HCEC 1CT (cell line): ENCODE measurements at regions not wholly inside any gene's neighbourhood (a gene's known extent, or its start where the extent isn't known, plus 50 kb on each side); places are given as distances from the start of the nearest gene placed in this dataset.
A peak's percentile ranks its signal among the peaks of the same experiment; 100 is the strongest.
"Not testable (repeated sequence)": the region's sequence is repeated elsewhere in the genome, so short reads cannot be mapped to it uniquely, and the experiment has no call there.

ENCODE experiments used
- DNase-seq: peaks from one replicate; pipeline ENCODE4 v3.0.0-alpha.2; 2017

DNA sequence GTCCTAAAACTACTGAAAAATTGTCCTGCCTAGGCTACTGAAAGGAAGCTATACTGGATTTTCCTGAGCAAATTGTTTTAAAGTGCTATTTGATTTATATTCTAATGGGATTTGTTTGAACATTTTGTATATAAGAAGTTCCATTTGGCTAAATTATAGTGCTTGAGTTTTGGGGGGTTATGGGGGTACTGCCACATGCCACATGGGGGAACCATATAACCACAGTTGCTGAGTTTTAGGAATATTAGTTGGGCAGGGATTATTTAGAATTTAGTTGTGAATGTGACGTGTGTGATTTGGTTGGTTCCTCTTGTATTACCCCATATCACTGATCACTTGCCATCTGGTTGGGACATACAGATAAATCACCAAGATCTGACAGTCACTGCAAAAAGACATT, 224.5 kb upstream of the TAPT1 start:
- DNase-seq, result no peak

DNA sequence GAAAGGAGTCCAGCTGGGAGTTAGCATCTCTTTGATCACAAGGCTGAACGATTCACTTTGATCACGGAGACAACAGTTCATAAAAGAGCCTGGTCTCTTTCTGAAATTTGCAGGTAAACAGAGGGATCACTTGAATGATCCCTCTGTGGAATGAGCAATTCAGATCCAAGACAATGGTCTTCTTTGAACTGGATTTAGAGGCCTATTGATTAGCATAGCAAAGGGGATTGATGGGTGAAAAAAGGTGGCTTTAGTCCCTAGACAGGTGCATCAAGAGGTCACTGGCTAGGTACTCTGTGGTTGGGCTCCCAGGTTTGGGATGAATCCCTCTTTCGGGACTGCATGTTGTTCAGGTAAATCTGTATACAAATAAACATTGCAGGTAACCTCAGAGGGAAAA, 223.8 kb upstream of the TAPT1 start:
- DNase-seq, result no peak

DNA sequence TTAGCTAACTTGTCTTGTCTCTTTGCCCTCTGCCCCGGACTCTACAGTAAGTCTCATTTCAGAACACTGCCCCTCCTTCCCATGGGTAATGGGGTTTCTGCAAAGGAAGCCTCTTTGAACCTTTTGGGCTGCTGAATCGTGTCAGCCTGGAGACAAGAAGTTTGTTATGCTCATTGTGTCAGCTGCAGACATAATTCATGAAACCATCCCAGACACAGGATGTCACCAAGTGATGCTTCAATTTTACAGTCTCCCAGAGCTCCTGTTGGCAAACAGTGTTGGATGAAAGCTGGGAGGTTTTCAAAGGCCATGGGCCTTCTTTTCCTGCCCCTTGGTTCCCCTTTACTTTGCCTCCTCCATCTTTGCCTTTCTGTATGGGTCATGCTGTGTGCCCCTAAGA, 223.1 kb upstream of the TAPT1 start:
- DNase-seq, result no peak

DNA sequence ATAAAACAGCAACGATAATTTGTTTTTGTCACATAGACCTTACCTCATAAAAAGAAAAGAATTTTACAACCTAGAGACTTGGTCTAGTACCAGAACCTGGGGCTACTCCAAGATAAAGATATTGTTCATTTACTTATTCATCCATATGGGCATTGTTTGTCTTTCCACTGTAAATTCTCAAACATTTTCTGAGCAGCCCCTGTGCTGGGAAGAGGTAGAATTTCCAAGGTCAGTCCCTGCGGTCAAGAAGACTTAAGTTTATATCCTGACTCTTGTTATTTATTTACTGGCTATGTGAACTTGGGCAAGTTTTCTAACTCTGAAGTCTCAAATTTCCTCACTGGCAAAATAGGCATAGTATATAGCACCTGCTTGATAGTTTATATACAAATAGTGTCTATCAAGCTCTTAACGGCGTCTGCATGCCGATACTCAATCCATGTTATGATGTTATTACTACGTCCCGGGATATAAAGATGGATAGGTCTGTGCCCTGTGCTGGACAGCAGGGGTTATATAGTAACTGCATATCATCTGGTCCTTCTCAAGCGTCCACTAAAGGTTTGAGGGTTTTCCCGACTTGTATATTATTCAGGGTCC, 222.1 kb upstream of the TAPT1 start:
- no peak for DNase-seq

GRCh38 chr4:16443504-16444088, 217.3 kb upstream of the TAPT1 start:
- DNase-seq, result peak; percentile 25

DNA sequence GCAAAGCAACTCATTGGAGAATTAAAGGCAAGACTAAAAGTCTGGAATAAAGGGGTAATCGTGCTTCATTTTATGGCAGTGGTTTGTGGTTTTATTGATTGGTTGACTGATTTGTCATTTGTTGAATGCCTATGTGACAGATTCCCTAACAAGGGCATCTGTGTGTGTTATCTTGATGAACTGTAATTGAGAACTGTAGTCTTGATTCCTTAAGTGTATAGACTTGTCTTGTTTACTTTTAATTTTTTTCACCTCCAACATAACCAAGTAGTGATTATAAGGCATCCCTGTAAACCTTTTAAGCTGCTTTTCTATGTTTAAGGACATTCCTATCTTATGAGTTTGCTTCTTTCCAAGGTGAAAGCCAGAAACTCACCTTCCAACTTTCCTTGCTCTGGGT, 216.0 kb upstream of the TAPT1 start:
- no peak for DNase-seq

DNA sequence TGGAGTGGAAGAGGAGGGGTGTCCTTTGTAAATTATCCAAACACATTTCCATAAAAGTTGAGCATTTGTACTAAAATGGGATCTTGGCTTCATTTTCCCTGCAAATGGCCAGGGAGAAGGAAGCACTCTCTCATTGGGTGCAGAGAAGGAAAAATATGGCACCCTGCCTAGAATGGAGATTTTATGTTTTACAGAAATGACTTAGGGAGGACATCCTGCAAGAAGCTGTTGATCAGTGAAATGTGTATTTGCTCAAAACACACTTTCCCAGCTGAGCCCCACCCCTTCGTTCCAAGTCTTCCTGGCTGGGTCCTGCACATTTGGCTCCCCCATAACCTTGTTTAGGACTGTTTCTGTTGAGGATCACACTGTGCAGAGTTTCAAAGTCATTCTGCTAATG, 213.5 kb upstream of the TAPT1 start:
- DNase-seq, result no peak

DNA sequence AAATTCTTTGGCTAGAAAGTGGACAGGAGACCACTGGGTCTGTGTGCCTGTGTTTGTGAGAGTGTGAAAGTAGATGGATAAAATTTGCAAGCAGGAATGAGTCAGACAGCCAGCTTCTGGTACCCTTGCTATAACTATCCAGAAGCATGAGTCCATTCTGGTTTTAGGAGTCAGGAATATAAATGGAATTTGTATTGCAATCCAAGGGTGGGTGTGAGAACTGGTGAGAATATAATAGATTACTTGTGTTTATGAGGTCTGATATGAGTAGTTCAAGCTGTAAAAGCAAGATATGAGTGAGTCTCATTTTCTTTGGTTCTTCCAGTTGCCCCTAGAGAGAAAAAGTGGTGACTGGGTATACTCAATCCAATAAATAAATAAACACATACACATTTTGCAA, 212.7 kb upstream of the TAPT1 start:
- no peak for DNase-seq

- peak; percentile 7 for DNase-seq
Measured at GRCh38 chr4:16437836-16438235, 211.6 kb upstream of the TAPT1 start.

GRCh38 chr4:16431866-16432265, 205.6 kb upstream of the TAPT1 start:
- DNase-seq, result no peak

- DNase-seq, result peak; percentile 0
Measured at GRCh38 chr4:16418814-16419213, 192.5 kb upstream of the TAPT1 start.

GRCh38 chr4:16417198-16417597, 190.9 kb upstream of the TAPT1 start:
- no peak for DNase-seq

- DNase-seq, result no peak
Measured at GRCh38 chr4:16416601-16417000, 190.3 kb upstream of the TAPT1 start.

- no peak for DNase-seq
Measured at GRCh38 chr4:16415751-16416150, 189.5 kb upstream of the TAPT1 start.

DNA sequence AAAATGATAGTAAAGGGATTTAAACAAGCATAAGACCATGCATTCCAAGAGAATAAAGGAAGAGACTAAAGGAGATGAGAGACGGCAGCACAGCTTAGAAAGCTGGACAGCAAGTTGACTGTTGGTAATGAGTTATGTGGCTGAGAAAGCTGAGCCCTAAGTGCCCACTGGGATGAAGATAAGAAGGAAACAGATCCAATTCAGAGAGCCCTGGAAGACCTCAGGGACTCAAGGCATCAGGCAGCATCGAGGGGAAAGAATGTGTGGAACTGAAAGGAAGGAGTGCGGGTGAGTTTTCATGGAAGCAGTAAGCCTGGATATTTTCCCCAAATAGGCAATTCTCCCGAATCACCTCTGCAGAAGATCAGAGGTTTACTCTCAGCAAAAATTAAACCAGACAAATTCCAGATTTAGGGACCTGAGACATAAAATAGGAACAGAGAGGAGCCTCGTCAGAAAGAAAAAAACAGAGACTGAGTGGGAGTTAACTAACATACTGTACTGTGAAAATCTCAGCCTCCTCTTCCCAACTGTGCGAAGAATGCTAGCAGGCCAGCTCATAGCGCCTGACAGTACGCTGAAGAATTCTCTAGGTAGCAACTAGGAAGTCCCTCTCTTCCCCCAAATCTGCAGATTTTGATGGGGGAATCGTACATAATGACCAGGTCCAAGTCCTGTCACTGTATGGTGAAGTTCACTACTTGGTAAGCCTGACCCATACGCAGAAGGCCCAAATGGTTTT, 187.7 kb upstream of the TAPT1 start:
- DNase-seq, result no peak

- DNase-seq, result no peak
Measured at GRCh38 chr4:16411501-16412085, 185.3 kb upstream of the TAPT1 start.

DNA sequence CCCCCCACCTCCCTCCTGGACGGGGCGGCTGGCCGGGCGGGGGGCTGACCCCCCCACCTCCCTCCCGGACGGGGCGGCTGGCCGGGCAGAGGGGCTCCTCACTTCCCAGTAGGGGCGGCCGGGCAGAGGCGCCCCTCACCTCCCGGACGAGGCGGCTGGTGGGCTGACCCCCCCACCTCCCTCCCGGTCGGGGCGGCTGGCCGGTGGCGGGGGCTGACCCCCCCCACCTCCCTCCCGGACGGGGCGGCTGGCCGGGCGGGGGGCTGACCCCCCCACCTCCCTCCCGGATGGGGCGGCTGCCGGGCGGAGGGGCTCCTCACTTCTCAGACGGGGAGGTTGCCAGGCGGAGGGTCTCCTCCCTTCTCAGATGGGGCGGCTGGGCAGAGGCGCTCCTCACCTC, 166.9 kb upstream of the TAPT1 start:
- DNase-seq, result not testable (repeated sequence)

DNA sequence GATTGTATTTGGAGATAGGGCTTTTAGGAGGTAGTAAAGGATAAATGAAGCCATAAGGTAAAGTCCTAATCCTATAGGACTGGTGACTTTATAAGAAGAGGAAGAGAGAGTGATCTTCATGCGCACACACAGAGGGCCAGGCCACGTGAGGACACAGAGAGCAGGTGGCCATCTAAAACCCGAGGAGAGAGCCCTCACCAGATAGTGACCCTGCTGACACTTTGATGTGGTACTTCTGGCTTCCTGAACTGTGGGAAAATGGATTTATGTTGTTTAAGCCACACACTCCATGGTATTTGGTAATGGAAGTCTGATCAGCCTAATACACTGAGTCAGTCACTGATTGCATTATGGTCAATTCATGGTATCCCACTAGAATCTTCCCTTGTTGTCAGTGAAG, 164.9 kb upstream of the TAPT1 start:
- DNase-seq, result no peak

- DNase-seq, result no peak
Measured at GRCh38 chr4:16387448-16387847, 161.2 kb upstream of the TAPT1 start.

- no peak for DNase-seq
Measured at GRCh38 chr4:16386711-16387320, 160.5 kb upstream of the TAPT1 start.

- DNase-seq, result no peak
Measured at GRCh38 chr4:16384576-16384975, 158.3 kb upstream of the TAPT1 start.

- no peak for DNase-seq
Measured at GRCh38 chr4:16382571-16382970, 156.3 kb upstream of the TAPT1 start.

DNA sequence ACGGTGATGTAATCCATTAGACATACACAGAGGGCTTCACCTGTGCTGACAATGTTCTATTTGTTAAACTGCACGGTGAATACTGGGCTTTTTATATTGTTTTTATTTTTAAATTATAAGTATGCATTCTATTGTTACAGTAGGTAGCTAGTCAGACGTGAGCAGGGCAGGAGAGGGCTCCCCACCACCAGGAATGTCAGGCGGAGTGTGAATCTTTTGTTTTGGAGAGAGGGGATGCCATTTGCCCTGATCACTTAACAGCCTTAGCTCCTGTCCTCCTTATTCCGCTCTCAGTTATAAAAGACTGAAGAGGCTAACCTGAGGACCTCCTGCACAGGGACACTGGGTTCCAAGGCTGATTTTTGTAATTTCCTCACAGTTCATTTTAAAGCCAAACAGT, 151.6 kb upstream of the TAPT1 start:
- no peak for DNase-seq
